Tibial nerve (tissue), 4 donors: ENCODE measurements at regions not wholly inside any gene's neighbourhood (a gene's known extent, or its start where the extent isn't known, plus 50 kb on each side); places are given as distances from the start of the nearest gene placed in this dataset.

Experiments
- DNase-seq, 2 donors: peaks; one replicate each; pipeline ENCODE4 v3.0.0-alpha.2; 2019; ENCODE audit warnings: low spot score in 2 of 2
- H3K27ac ChIP-seq, 4 donors: fragments of 200-600 bp; sonication (generic) in 3 of 4; one replicate each; pipeline ENCODE4 v1.5.1; 2017 to 2019; ENCODE audit warnings: mild to moderate bottlenecking in 1 of 4
- H3K27me3 ChIP-seq, 2 donors: fragments of 200-600 bp; sonication (generic) in 1 of 2; one replicate each; pipeline versions ENCODE4 v1.5.1 to v1.6.0; 2017 to 2019
- H3K36me3 ChIP-seq, 3 donors: fragments of 200-600 bp; sonication (generic); one replicate each; pipeline ENCODE4 v1.5.1; 2018 to 2019
- H3K4me1 ChIP-seq, 4 donors: fragments of 200-600 bp; sonication (generic) in 3 of 4; one replicate each; pipeline ENCODE4 v1.5.1; 2017 to 2019
- H3K4me3 ChIP-seq, 4 donors: fragments of 200-600 bp; sonication (generic) in 3 of 4; one replicate each; pipeline ENCODE4 v1.5.1; 2017 to 2019; ENCODE audit warnings: mild to moderate bottlenecking in 1 of 4, moderate library complexity in 1 of 4
- H3K9me3 ChIP-seq, 4 donors: fragments of 200-600 bp; sonication (generic) in 3 of 4; one replicate each; pipeline ENCODE4 v1.5.1; 2017 to 2019
- CTCF ChIP-seq, 5 experiments: fragments of 200-600 bp in 3 of 5; fragments of 450-650 bp in 2 of 5; sonication (generic) in 3 of 5; IDR thresholded peaks; one replicate each; pipeline ENCODE4 v1.5.1; 2016 to 2019; ENCODE audit warnings: antibody characterized with exemption in 5 of 5, mild to moderate bottlenecking in 3 of 5, moderate library complexity in 2 of 5
- EP300 ChIP-seq, 2 donors: sonication (generic); formaldehyde crosslinking; IDR thresholded peaks; one replicate each; pipeline ENCODE4 v1.6.1; 2017; ENCODE audit warnings: antibody characterized with exemption in 2 of 2, mild to moderate bottlenecking in 1 of 2
- POLR2A ChIP-seq, 2 donors: fragments of 450-650 bp; IDR thresholded peaks; one replicate each; pipeline ENCODE4 v1.6.1; 2017; ENCODE audit warnings: antibody characterized with exemption in 2 of 2, mild to moderate bottlenecking in 2 of 2, moderate library complexity in 2 of 2
- WGBS, 2 donors: methylation state at CpG; one replicate each; pipeline ENCODE4 v1.1.5; 2018; 5-methylcytosine and 5-hydroxymethylcytosine counted together

DNA sequence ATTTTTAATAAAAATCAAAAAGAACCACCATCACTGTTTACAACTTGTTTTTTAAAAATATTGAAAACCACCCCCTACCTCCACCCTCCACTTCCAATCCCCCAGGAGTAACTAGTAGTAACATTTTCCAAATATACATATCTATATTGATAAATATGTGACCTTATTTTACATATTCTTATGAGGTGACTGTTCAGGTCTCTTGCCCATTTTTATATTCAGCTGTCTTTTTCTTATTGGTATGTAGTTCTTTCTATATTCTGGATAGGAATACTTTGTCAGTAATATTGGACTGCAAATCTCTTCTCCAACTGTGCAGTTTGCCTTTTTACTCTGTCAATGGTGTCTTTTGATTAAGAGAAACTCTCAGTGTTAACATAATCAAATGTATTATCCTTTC lies 59.0 kb upstream of the EIF5 start:
- no peak for DNase-seq
- H3K27ac ChIP-seq, result no peak overlapping the region
- TF ChIP-seq EP300 (IDR thresholded peaks at IDR 0.05) (no peak), CTCF (IDR thresholded peaks at IDR 0.05) (no peak), POLR2A (IDR thresholded peaks at IDR 0.05) (no peak)
- peaks cover 0 to 30% (median 23%) of the 10 kb centered on the region in 4 donors for H3K4me1 ChIP-seq
- peaks cover 2 to 83% of the 10 kb centered on the region in 2 donors for H3K27me3 ChIP-seq
- H3K36me3 ChIP-seq, result no peaks in the 10 kb centered on the region
- H3K9me3 ChIP-seq, result peaks cover 0 to 13% (median 0%) of the 10 kb centered on the region in 4 donors
- no peak overlapping the region for H3K4me3 ChIP-seq

DNA sequence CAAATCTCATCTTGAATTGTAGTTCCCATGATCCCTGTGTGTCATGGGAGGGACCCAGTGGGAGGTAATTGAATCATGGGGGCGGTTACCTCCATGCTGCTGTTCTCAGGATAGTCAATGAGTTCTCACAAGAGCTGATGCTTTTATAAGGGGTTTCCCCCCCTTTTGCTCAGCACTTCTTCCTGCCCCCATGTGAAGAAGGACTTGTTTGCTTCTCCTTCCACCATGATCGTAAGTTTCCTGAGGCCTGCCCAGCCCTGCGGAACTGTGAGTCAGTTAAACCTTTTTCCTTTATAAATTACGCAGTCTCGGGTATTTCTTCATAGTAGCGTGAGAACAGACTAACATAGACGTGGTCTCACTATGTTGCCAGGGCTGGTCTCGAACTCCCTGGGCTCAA lies 56.1 kb upstream of the EIF5 start:
- Histone ChIP-seq H3K4me3 (no peak overlapping the region), H3K4me1 (peaks cover 0 to 34% (median 23%) of the 10 kb centered on the region in 4 donors), H3K9me3 (peaks cover 0 to 13% (median 0%) of the 10 kb centered on the region in 4 donors), H3K27ac (no peak overlapping the region), H3K27me3 (peaks cover 2 to 94% of the 10 kb centered on the region in 2 donors), H3K36me3 (no peaks in the 10 kb centered on the region)
- 90 to 94% methylated on average over 8 of the region's 8 CpGs for WGBS, 2 donors
- TF ChIP-seq EP300 (IDR thresholded peaks at IDR 0.05) (no peak), CTCF (IDR thresholded peaks at IDR 0.05) (no peak), POLR2A (IDR thresholded peaks at IDR 0.05) (no peak)
- DNase-seq, result no peak

- Histone ChIP-seq H3K36me3 (no peaks in the 10 kb centered on the region), H3K27ac (no peak overlapping the region), H3K27me3 (peaks cover 2 to 84% of the 10 kb centered on the region in 2 donors), H3K9me3 (peaks cover 0 to 11% (median 0%) of the 10 kb centered on the region in 4 donors), H3K4me1 (peaks cover 0 to 20% (median 11%) of the 10 kb centered on the region in 4 donors), H3K4me3 (peak overlapping the region in 3 of 4 donors; percentile 16 to 40 (median 26))
- no peak for TF ChIP-seq CTCF (IDR thresholded peaks at IDR 0.05)
- DNase-seq, result no peak
- WGBS, 2 donors, result 6 to 17% methylated on average over 37 to 41 of the region's 102 CpGs
These were observed 54.7 kb upstream of the EIF5 start for GRCh38 chr14:103279142-103280025.

DNA sequence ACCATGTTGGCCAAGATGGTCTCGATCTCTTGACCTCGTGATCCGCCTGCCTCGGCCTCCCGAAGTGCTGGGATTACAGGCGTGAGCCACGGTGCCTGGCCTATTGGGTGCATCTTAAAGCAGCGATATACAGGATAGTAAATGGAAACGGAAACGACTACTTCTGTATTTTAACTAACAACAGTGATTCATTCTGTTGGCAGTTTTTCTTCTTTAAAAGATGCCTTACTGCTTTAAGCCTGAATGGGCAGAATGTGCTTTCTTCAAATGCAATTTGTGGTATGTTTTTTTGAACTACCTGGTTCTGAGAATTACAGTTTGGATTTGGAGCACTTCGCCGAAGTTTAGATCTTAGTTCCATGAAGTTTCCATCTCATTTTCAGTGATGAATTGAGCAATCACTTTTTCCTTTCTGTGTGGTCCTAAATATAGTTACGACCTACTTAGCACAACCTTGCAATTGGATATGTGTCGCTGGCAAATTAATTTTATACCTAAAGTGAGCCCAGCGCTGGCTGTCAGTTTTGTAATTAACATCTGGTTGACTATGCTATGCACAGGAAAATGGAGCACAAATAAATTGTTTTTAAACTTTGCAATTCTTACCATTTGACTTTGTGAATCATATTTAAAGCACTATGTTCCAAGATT lies 53.6 kb upstream of the EIF5 start:
- Histone ChIP-seq H3K27me3 (peaks cover 0 to 80% of the 10 kb centered on the region in 2 donors), H3K36me3 (no peaks in the 10 kb centered on the region), H3K4me1 (peaks cover 0 to 18% (median 11%) of the 10 kb centered on the region in 4 donors), H3K4me3 (no peak overlapping the region), H3K27ac (no peak overlapping the region), H3K9me3 (peaks cover 0 to under 1% (median 0%) of the 10 kb centered on the region in 4 donors)
- 57 to 61% methylated on average over 15 of the region's 15 CpGs for WGBS, 2 donors
- no peak for DNase-seq
- TF ChIP-seq POLR2A (IDR thresholded peaks at IDR 0.05) (no peak), CTCF (IDR thresholded peaks at IDR 0.05) (no peak), EP300 (IDR thresholded peaks at IDR 0.05) (no peak)
